Keratinocyte (primary cell): ENCODE measurements at regions not wholly inside any gene's neighbourhood (a gene's known extent, or its start where the extent isn't known, plus 50 kb on each side); places are given as distances from the start of the nearest gene placed in this dataset.

Experiments
- DNase-seq: peaks from one replicate; pipeline ENCODE4 v3.0.0-alpha.2; 2011; ENCODE audit warnings: low read depth, missing footprints, low spot score
- FAIRE-seq: peaks from 2 replicates; lab custom pipeline; 2011; peaks lifted over from hg19 to GRCh38; lab: Jason Lieb, UNC
- H2AFZ ChIP-seq: 2 replicates; pipeline ENCODE4 v1.6.0; 2012; ENCODE audit warnings: low read length, control low read depth, inconsistent platforms; ENCODE audit not compliant: control insufficient read depth
- H3K27ac ChIP-seq: 2 replicates; pipeline ENCODE4 v1.5.1; 2011; ENCODE audit warnings: low read length; ENCODE audit not compliant: control insufficient read depth, insufficient read depth
- H3K27me3 ChIP-seq: 3 replicates; pipeline ENCODE4 v1.6.0; 2011; ENCODE audit warnings: low read length; ENCODE audit not compliant: control insufficient read depth, insufficient read depth; ENCODE audit errors: extremely low read depth
- H3K36me3 ChIP-seq, 2 experiments: 2 replicates in 1 of 2; 3 replicates in 1 of 2; pipeline ENCODE4 v1.5.1; 2011; ENCODE audit warnings: low read length in 2 of 2, mild to moderate bottlenecking in 1 of 2; ENCODE audit not compliant: control insufficient read depth in 2 of 2, insufficient read depth in 2 of 2; ENCODE audit errors: extremely low read depth in 1 of 2
- H3K4me1 ChIP-seq: 3 replicates; pipeline ENCODE4 v1.5.1; 2011; ENCODE audit warnings: low read length; ENCODE audit not compliant: control insufficient read depth, insufficient read depth; ENCODE audit errors: extremely low read depth
- H3K4me2 ChIP-seq: 3 replicates; pipeline ENCODE4 v1.6.0; 2011; ENCODE audit warnings: low read depth, low read length; ENCODE audit not compliant: control insufficient read depth, insufficient read depth; ENCODE audit errors: extremely low read depth
- H3K4me3 ChIP-seq, 3 experiments: fragments of 200-600 bp in 1 of 3; sonication (generic) in 1 of 3; 2 replicates in 2 of 3; 3 replicates in 1 of 3; pipeline ENCODE4 v1.5.1; 2011 to 2016; ENCODE audit warnings: low read length in 3 of 3, mild to moderate bottlenecking in 3 of 3, control low read depth in 2 of 3, inconsistent platforms in 1 of 3, low read depth in 1 of 3, mixed read lengths in 1 of 3, mixed run types in 1 of 3, moderate library complexity in 1 of 3; ENCODE audit not compliant: control insufficient read depth in 2 of 3, insufficient read depth in 2 of 3; ENCODE audit errors: extremely low read depth in 1 of 3
- H3K79me2 ChIP-seq: 2 replicates; pipeline ENCODE4 v1.6.0; 2012; ENCODE audit warnings: low read length; ENCODE audit not compliant: control insufficient read depth, insufficient read depth
- H3K9ac ChIP-seq: 3 replicates; pipeline ENCODE4 v1.6.0; 2011; ENCODE audit warnings: low read length; ENCODE audit not compliant: control insufficient read depth, insufficient read depth; ENCODE audit errors: extremely low read depth
- H3K9me1 ChIP-seq: 3 replicates; pipeline ENCODE4 v1.6.0; 2011; ENCODE audit warnings: low read length; ENCODE audit not compliant: control insufficient read depth, insufficient read depth; ENCODE audit errors: extremely low read depth
- H3K9me3 ChIP-seq: 2 replicates; pipeline ENCODE4 v1.5.1; 2012; ENCODE audit warnings: low read depth, low read length; ENCODE audit not compliant: control insufficient read depth
- H4K20me1 ChIP-seq: 3 replicates; pipeline ENCODE4 v1.6.0; 2011; ENCODE audit warnings: low read length; ENCODE audit not compliant: control insufficient read depth, insufficient read depth; ENCODE audit errors: extremely low read depth
- EZH2 ChIP-seq: IDR thresholded peaks from one replicate; pipeline ENCODE4 v1.6.1; 2012; ENCODE audit warnings: inconsistent platforms, mild to moderate bottlenecking, low read length, moderate library complexity
- dilution Hi-C: fragments of 300-500 bp; cut with MboI; formaldehyde crosslinking; loops from one replicate; pipeline ENCODE4 v1.7.0; 2020; ENCODE audit warnings: low sequenced_read_pairs; ENCODE audit not compliant: extremely low pct_ligation_motif_present
- TF ChIP-seq, protein P1 (sequence below), 3 experiments: IDR thresholded peaks in 1 of 3; conservative IDR thresholded peaks in 1 of 3; optimal IDR thresholded peaks in 1 of 3; 2 replicates in 2 of 3; 3 replicates in 1 of 3; pipeline versions ENCODE3 to v1.5.1; 2011; ENCODE audit warnings: low read length in 3 of 3, mild to moderate bottlenecking in 3 of 3, moderate library complexity in 2 of 3, control low read depth in 1 of 3, inconsistent platforms in 1 of 3; ENCODE audit not compliant: insufficient read depth in 2 of 3; ENCODE audit errors: extremely low read depth in 1 of 3

DNA sequence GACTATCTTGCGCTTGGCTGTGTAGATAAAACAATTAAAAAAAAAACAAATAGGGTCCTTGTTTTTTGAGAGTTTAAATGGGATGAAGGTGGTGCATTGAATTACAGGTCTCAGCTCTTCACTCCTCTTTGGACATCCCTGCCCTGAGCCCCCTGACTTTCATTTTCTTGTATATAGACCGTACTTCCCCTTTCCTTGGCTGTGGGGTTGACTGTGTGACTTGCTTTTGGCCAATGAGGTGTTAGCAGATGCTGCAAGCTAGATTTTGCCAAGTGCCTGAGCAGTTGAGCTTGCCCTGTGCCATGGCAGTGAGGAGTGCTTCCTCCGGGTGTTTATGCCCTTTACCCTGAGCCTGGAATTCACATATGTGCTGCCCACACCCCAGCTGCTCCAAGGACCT lies 386.1 kb upstream of the ZFP64 start:
- H3K4me1 ChIP-seq = no peaks in the 10 kb centered on the region
- DNase-seq (no peak), FAIRE-seq (no peak)
- peaks cover 1% of the 10 kb centered on the region for H3K9me3 ChIP-seq
- H3K79me2 ChIP-seq = no peaks in the 10 kb centered on the region
- no peaks in the 10 kb centered on the region for H3K36me3 ChIP-seq
- H3K9ac ChIP-seq = no peak overlapping the region
- no peak overlapping the region for H2AFZ ChIP-seq
- no peaks in the 10 kb centered on the region for H4K20me1 ChIP-seq
- TF ChIP-seq, protein P1, sequence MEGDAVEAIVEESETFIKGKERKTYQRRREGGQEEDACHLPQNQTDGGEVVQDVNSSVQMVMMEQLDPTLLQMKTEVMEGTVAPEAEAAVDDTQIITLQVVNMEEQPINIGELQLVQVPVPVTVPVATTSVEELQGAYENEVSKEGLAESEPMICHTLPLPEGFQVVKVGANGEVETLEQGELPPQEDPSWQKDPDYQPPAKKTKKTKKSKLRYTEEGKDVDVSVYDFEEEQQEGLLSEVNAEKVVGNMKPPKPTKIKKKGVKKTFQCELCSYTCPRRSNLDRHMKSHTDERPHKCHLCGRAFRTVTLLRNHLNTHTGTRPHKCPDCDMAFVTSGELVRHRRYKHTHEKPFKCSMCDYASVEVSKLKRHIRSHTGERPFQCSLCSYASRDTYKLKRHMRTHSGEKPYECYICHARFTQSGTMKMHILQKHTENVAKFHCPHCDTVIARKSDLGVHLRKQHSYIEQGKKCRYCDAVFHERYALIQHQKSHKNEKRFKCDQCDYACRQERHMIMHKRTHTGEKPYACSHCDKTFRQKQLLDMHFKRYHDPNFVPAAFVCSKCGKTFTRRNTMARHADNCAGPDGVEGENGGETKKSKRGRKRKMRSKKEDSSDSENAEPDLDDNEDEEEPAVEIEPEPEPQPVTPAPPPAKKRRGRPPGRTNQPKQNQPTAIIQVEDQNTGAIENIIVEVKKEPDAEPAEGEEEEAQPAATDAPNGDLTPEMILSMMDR (optimal IDR thresholded peaks at IDR 0.05 in 1 of 3, IDR thresholded peaks at IDR 0.05 in 1 of 3, conservative IDR thresholded peaks at IDR 0.05 in 1 of 3; ENCODE audit: extremely low read depth in 1 of 3, insufficient read depth in 2 of 3, low read length in 3 of 3) = no peak
- no peak for TF ChIP-seq EZH2
- dilution Hi-C loops = no loop called here
- no peak overlapping the region for H3K27ac ChIP-seq
- no peaks in the 10 kb centered on the region for H3K27me3 ChIP-seq
- H3K9me1 ChIP-seq = no peaks in the 10 kb centered on the region
- no peak overlapping the region for H3K4me3 ChIP-seq
- no peak overlapping the region for H3K4me2 ChIP-seq

DNA sequence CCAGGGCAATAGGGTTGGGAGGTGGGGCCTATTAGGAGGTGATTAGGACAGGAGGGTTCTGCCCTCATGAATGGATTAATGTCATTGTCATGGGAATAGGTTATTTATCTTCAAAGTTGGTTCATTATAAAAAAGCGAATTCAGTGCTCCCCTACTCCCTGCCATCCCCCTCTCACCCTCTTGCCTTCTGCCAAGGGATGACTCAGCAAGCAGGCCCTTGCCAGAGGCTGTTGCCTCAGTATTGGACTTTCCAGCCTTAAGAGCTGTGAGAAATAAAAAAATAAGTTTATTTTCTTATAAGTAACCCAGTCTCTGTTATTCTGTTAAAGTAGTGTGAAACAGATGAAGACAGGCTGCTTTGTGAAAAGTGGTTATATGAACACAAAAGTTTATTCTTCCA lies 381.1 kb upstream of the ZFP64 start:
- TF ChIP-seq EZH2 = no peak
- TF ChIP-seq, protein P1 (optimal IDR thresholded peaks at IDR 0.05 in 1 of 3, IDR thresholded peaks at IDR 0.05 in 1 of 3, conservative IDR thresholded peaks at IDR 0.05 in 1 of 3; ENCODE audit: extremely low read depth in 1 of 3, insufficient read depth in 2 of 3, low read length in 3 of 3) = no peak
- Histone ChIP-seq H3K4me2 (no peak overlapping the region), H3K9me1 (no peaks in the 10 kb centered on the region), H4K20me1 (no peaks in the 10 kb centered on the region), H2AFZ (no peak overlapping the region), H3K4me3 (no peak overlapping the region), H3K4me1 (no peaks in the 10 kb centered on the region), H3K9ac (no peak overlapping the region), H3K79me2 (no peaks in the 10 kb centered on the region), H3K27ac (no peak overlapping the region), H3K36me3 (no peaks in the 10 kb centered on the region), H3K9me3 (no peaks in the 10 kb centered on the region), H3K27me3 (no peaks in the 10 kb centered on the region)
- dilution Hi-C loops = no loop called here
- FAIRE-seq (no peak), DNase-seq (no peak)
